Urinary bladder (tissue), 3 donors: ENCODE measurements at regions not wholly inside any gene's neighbourhood (a gene's known extent, or its start where the extent isn't known, plus 50 kb on each side); places are given as distances from the start of the nearest gene placed in this dataset.
"Not testable (repeated sequence)": the region's sequence is repeated elsewhere in the genome, so short reads cannot be mapped to it uniquely, and the experiment has no call there.

Source experiments
- DNase-seq: peaks from one replicate; pipeline ENCODE4 v3.0.0-alpha.2; 2015; ENCODE audit errors: extremely low spot score
- H3K27ac ChIP-seq: one replicate; pipeline ENCODE4 v1.5.1; 2013; ENCODE audit warnings: low read depth, mild to moderate bottlenecking, moderate library complexity
- H3K36me3 ChIP-seq: one replicate; pipeline ENCODE4 v1.6.1; 2013; ENCODE audit warnings: mild to moderate bottlenecking, moderate library complexity; ENCODE audit not compliant: insufficient read depth
- H3K4me1 ChIP-seq: one replicate; pipeline ENCODE4 v1.6.1; 2013; ENCODE audit warnings: mild to moderate bottlenecking, moderate library complexity; ENCODE audit not compliant: insufficient read depth
- H3K4me3 ChIP-seq: one replicate; pipeline ENCODE4 v1.5.1; 2013; ENCODE audit warnings: low read depth, low read length
- WGBS: extraction: QIAGEN DNeasy Blood & Tissue Kit; methylation state at CpG from one replicate; pipeline ENCODE4 v1.1.7; 2013; 5-methylcytosine and 5-hydroxymethylcytosine counted together
- donor health status: healthy with polysubstance abuse.
- donor health status: healthy.

DNA sequence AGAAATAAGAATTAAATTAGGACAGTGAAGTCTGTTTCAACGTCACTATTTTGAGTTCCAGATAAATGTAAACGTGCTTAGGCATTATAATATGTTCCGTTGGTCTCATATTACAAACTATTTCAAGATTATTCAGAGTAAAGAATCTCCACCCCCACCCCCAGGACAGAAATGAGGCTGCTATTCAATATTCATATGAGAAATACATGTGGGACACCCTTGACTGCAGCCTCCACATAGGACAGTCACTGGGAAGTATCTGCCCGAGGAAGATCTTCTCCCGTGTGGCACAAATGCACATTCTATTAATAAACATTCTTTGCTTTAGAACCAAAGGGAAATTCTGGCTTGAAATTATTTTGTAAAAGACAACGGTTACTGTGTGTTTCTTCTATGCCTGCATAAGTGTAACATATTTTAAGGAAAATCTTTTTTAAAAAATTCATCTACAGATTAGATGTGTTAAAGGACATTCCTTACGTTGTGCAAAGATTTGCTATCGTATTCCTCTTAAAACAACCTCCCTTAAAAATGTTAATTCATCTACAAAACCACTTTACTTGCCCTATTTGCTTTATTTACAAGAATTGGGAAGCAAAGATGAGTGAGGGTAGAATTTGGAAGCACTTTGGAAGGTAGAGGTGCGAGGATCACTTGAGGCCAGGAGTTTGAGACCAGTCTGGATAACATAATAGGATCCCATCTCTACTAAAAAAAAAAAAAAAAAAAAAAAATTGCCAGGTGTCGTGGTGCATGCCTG lies 148.3 kb upstream of the SOX14 start:
- WGBS, result 54% methylated on average over 10 of the region's 10 CpGs
- DNase-seq, result no peak
- Histone ChIP-seq H3K4me1 (no peaks in the 10 kb centered on the region), H3K36me3 (no peaks in the 10 kb centered on the region), H3K27ac (no peak overlapping the region), H3K4me3 (no peak overlapping the region)

DNA sequence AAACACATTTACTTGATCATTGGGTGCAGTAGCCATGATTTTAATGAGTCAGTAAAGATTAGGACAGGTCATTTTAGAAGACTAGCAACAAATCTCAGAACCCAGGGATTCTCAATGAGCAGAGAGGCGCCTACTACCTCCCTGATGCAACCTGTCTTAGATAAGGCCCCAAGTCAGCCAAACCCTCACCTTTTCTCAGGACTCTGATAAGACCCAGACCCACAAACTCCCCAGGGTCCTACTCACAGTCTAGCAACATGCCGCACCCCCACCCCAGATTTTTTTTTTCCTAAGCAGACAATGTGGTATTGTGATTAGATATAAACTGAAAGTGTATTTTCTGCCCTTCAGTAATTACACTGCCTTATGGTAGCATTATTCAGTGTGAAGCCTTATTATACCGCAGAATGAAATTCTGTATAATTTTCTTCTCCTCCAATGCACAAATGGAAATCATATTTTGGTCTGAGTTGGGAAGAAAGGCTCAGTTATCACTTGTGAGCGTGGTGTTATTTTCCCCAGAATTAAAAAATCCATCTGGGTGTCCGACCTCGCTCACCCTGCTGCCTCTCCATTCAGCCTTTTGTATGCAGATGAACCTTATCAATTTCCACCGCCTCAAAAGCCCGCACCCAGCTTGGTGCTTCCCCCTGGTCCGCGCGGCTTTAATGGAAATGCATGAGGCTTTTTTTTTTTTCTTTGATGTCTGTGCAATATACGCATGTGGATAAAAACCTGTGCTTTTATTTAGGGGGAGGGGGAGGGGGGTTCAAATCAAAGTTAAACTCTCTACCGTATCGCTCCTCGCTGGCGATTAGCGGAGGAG lies 122.0 kb upstream of the SOX14 start:
- H3K4me1 ChIP-seq, result no peaks in the 10 kb centered on the region
- no peak overlapping the region for H3K4me3 ChIP-seq
- no peaks in the 10 kb centered on the region for H3K36me3 ChIP-seq
- WGBS, result 30% methylated on average over 17 of the region's 17 CpGs
- H3K27ac ChIP-seq, result no peak overlapping the region
- DNase-seq, result no peak

DNA sequence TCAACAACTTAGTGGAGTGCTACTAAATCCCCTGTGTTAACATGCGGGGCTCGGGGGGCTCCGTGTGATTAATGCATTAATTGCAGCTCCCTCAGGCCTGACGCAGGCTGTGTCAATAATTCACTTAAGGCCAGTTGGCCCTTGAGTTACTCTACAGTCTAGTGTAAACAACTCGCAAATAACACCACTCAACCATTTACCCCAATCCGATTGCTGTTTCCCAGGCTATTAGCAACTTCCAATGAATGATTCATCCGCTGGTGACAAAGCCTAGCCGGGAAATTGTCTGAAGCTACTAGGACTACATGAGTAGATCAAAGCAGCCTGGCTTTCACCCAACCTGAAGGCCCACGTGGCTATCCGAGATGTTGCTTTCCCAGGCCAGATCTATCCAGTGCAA lies 121.3 kb upstream of the SOX14 start:
- WGBS, result 10% methylated on average over 10 of the region's 10 CpGs
- no peaks in the 10 kb centered on the region for H3K36me3 ChIP-seq
- no peak overlapping the region for H3K27ac ChIP-seq
- no peaks in the 10 kb centered on the region for H3K4me1 ChIP-seq
- no peak overlapping the region for H3K4me3 ChIP-seq
- no peak for DNase-seq

DNA sequence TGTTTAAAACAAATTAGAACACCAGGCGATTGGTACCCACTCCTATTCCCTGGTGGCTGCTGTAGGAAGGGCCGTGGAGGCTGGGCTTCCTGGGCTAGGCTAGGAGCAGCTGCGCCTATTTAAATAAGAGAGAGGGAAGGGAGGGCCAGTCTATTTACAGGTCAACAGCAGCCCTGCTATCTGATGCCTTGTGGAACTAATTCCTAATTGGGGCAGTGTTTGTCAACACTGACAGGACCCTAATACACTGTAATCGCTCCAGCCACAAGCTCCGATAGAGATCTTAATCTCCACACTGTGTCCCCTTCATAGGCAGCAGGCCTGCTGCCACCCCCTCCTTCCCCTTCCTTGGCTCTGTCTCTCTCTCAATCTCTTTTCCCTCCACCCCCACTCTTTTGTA lies 116.9 kb upstream of the SOX14 start:
- Histone ChIP-seq H3K27ac (no peak overlapping the region), H3K4me1 (no peaks in the 10 kb centered on the region), H3K36me3 (no peaks in the 10 kb centered on the region), H3K4me3 (no peak overlapping the region)
- DNase-seq, result no peak
- 19% methylated on average over 5 of the region's 5 CpGs for WGBS

DNA sequence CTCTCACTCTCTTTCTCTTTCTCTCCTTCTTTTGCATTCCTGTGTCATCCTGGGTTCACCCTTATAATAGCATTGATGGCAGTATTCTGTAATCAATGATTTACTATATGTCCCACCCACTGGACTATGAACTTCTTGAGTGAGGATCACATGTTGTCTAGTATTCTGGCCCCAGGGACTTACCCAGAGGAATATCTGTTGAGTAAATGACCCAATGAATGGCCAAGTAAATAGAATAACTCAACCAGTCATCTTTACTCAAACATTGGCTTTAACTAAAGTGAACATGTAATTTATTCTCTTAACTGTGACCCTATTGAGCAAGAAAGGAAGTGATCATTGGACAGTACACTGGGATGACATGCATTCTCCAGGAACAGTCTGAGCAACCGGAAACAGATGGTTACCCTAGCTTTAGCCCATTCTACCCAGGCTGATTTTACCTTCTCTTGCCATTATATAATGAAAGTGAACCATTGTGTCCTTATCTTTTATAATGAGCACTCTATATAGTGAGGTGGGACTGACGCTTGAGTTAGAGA lies 94.5 kb upstream of the SOX14 start:
- Histone ChIP-seq H3K27ac (no peak overlapping the region), H3K4me1 (no peaks in the 10 kb centered on the region), H3K36me3 (no peaks in the 10 kb centered on the region), H3K4me3 (no peak overlapping the region)
- no peak for DNase-seq
- 89% methylated on average over 2 of the region's 2 CpGs for WGBS

DNA sequence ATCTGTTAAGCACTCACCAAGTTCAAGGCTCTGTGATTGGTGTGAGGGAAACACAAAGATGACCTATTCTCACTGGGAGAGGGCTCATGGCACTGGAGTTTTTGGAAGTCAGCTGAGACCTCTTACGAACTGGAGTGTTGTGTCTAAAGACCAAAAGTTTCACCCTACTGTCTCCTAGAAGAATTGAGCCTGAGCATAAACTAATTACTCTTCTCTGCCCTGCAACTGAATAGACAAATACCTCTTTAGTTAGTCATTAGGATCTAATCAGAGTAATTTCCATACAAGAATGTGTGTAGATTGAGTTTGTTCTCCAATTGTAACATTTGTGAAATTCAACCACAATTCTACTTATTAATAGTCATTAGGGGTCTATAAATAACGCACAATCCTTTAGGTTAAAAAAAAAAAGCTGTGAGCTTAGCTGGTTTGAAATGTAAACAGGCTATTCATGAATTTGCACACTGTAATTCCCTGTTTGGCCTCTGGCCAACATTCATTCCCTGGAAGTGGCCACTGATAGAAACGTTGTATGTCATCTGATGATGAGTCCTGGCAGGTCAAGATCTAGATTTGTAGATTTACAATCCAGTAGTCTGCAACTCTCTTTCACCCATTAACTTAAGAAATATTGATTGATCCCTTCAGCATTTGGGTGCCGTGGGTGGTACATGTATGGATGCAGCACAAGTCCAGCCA lies 76.8 kb upstream of the SOX14 start:
- H3K27ac ChIP-seq, result no peak overlapping the region
- H3K4me3 ChIP-seq, result no peak overlapping the region
- 40% methylated on average over 4 of the region's 4 CpGs for WGBS
- H3K36me3 ChIP-seq, result no peaks in the 10 kb centered on the region
- H3K4me1 ChIP-seq, result no peaks in the 10 kb centered on the region
- no peak for DNase-seq

DNA sequence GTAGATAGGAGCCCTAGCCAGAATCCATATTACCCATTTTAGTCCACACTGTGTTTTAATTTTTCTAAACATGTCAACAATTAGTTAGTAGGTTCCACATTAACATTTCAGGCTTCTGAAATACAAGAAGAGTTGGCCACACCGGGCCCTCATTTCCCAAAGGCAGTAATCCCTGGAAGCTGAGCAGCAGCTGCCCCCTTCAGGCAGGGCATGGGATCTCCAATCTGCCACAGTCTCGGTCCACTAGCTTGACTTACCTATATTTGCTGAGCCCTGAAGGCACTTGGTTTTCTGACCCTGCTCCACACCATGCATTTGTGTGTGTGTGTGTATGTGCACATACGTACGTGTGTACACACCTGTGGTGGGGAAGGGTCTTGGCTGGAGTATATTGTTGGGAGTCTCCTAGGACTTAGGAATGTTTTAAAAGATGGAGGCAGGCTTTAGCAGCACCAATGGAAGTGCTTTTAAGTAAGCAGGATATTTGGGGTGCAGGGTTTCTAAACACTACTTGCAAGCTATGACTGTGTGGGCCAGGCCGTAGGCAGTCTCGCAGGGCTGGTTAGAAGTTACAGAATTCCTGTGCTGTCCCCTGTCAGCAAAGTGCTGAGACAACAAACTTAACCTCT lies 71.2 kb upstream of the SOX14 start:
- Histone ChIP-seq H3K4me3 (no peak overlapping the region), H3K4me1 (no peaks in the 10 kb centered on the region), H3K27ac (no peak overlapping the region), H3K36me3 (no peaks in the 10 kb centered on the region)
- no peak for DNase-seq
- 36% methylated on average over 6 of the region's 6 CpGs for WGBS

DNA sequence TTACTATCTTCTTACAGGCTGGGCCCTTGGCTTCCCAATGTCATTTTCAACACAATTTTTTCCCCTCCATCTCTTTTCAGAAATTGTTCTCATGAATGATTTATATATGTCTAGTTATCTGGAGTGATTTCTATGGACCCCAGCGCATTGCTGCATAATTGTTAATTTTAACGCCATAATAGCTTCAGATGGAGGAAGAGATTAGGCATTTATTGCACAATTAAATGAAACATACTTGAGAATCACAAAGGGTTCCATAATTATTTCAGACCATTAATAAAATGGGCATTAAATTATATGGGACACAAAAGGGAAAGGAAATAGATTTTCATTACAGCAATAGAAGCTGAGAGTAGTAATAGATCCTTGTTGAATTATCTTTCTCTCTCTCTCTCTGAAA lies 70.3 kb upstream of the SOX14 start:
- Histone ChIP-seq H3K27ac (no peak overlapping the region), H3K36me3 (no peaks in the 10 kb centered on the region), H3K4me3 (no peak overlapping the region), H3K4me1 (no peaks in the 10 kb centered on the region)
- DNase-seq, result no peak
- 89% methylated on average over 2 of the region's 2 CpGs for WGBS

DNA sequence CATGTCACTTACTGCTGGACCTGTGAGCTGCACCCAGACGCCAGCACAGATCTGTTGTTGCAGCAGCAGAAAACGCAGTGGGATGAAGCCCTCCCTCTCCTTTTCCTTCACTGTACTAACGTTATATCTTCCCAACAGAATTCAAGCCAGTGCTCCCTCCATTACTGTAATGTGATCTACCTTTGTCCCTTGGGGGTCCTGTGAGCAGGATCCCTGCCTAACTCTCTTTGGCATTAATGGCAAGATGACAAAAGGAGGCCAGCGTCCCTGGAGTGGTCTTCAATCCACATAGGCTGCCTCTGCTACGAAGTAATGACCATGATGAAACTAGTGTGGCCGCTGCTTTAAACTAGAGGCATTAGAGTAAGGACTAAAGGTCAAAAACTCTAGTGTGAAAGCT lies 69.3 kb upstream of the SOX14 start:
- H3K4me1 ChIP-seq, result no peaks in the 10 kb centered on the region
- H3K27ac ChIP-seq, result no peak overlapping the region
- DNase-seq, result no peak
- WGBS, result 50% methylated on average over 6 of the region's 6 CpGs
- no peak overlapping the region for H3K4me3 ChIP-seq
- no peaks in the 10 kb centered on the region for H3K36me3 ChIP-seq

DNA sequence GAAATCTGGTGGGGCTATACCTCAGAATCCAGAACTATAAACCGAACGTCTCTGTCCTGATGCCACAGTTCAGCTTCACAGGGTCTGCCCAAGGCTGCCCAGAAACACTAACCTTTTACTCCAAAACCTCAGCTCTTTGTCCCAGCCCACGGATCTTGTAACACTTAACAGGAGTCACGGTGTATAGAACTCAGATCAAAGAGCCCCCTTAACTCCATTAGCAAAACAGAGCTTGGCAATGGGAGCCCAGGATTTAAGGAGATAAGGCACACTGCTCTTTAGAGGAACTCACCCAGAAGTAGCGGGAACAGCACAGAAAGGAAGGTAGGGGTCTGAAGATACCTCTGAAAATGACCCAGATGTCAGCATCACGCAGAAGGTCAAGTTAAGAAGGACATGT lies 68.8 kb upstream of the SOX14 start:
- no peaks in the 10 kb centered on the region for H3K4me1 ChIP-seq
- H3K4me3 ChIP-seq, result no peak overlapping the region
- H3K27ac ChIP-seq, result no peak overlapping the region
- no peaks in the 10 kb centered on the region for H3K36me3 ChIP-seq
- WGBS, result 55% methylated on average over 6 of the region's 6 CpGs
- DNase-seq, result no peak

DNA sequence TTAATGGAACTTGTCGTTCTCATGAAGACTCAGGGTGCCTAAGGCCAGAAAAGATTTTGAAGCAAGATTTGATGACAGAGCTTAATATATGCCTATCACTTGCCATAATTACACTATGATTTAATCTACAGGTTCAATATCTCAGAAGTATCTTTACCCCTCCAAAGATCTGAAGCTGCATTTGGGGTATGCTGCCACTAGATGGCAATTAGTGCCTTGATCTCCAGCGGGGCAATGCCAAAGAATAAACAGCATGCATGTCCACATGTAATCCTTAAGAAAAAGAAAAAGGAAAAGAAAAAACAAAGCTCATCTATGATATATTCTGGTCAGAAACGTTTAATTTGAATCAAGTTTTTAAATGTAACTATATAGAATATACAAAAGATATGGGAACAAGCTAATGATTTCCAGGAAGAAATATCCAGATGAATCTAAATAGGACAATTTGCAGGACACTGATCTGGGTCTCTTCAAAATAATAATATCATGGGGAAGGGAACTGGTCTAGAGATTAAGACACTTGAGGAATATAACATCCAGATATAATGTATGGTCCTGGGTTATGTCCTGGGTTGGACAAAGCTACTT lies 55.0 kb upstream of the SOX14 start:
- no peaks in the 10 kb centered on the region for H3K4me1 ChIP-seq
- H3K4me3 ChIP-seq, result no peak overlapping the region
- whole genome bisulfite sequencing, result 16% methylated on average over 3 of the region's 3 CpGs
- no peaks in the 10 kb centered on the region for H3K36me3 ChIP-seq
- no peak for DNase-seq
- no peak overlapping the region for H3K27ac ChIP-seq

DNA sequence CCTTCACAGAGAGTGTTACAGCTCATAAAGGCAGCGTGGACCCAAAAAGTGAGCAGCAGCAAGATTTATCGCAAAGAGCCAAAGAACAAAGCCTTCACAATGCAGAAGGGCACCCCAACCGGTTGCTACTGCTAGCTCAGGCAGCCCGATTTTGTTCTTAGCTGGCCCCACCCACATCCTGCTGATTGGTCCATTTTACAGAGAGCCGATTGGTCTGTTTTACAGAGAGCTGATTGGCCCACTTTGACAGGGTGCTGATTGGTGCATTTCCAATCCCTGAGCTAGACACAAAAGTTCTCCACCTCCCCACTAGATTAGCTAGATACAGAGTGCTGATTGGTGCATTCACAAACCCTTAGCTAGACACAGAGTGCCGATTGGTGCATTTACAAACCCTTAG lies 50.1 kb upstream of the SOX14 start:
- H3K4me1 ChIP-seq, H3K36me3 ChIP-seq: not testable (repeated sequence)
- 80% methylated on average over 6 of the region's 6 CpGs for WGBS

More for the DNA sequence above, 50.1 kb upstream of the SOX14 start:
- H3K27ac ChIP-seq, DNase-seq, H3K4me3 ChIP-seq: not testable (repeated sequence)
